RPMI8226 (cell line): ENCODE measurements at regions not wholly inside any gene's neighbourhood (a gene's known extent, or its start where the extent isn't known, plus 50 kb on each side); places are given as distances from the start of the nearest gene placed in this dataset.
"Not testable (repeated sequence)": the region's sequence is repeated elsewhere in the genome, so short reads cannot be mapped to it uniquely, and the experiment has no call there.

Experiments used
- DNase-seq: peaks from one replicate; pipeline ENCODE4 v3.0.0-alpha.2; 2015

DNA sequence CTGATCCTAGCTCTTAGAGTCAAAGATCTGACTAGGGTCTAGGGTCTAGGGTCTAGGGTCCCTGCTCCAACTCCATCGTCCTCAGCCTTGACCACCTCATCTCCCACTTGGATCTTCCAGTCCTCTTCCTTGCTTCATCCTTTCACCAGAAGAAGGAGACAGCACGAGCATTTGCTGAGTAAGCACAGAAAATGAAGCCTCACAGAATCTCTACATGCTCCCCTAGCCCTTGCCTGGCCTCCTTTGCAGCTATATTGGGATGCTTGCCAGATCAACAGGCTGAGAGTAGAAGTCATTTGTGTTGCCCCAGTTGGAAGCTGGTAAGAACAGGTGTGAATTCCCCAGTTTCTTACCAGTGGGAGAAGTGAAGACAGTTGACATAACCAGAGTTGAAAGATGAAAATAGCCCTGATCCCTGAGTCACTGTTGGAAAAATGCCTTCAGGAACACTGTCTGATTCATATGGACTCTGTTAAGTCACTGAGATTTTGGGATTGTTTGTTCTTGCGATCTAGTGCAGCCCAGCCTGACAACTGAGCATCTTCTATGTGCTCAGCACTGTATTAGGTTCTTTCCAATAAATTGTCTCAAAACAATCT is 552.5 kb downstream of the INSC start:
- no peak for DNase-seq

DNA sequence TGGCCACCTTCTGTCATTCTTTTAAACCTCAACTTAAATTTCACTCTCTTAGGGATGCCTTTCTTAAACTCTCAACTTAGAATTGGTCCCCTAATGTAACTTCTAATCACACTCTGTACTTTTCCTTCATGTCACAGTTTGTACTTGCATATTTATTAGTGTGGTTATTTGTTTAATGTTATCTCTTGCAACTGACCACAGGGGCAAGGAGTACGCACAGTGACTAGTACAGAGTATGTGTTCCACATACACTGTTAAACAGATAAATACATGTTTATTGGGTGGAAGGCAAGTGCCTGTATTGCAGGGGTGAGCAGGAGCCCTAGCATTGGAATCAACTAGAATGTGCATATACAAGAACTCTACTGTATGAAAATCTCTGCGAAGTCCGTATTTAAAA is 554.0 kb downstream of the INSC start:
- no peak for DNase-seq

DNA sequence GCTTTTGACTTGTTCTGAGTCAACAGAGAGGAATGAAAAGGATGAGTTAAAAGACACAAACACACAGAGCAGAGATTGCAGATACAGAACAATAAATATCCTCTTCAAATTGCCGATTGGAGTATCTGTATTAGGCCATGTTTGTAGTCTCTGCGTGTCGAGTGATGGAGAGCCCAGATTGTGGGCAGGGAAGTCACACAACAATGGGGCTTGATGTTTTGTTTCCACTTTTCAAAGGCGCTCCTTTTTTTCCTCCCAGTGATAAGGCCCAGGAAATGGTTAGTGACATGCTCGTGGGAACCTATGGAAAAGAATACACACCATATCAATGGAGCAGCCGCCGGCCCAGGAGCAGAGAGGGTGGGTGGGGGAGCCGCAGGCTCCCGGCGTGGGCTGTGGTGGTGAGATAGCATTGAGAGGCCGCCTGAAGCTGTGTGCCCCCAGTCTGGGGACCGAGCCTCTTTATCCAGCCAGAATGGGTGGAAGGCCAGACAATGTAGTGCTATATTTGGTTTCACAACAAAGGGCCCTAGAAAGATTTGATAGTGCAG is 555.9 kb downstream of the INSC start:
- DNase-seq, result no peak

DNA sequence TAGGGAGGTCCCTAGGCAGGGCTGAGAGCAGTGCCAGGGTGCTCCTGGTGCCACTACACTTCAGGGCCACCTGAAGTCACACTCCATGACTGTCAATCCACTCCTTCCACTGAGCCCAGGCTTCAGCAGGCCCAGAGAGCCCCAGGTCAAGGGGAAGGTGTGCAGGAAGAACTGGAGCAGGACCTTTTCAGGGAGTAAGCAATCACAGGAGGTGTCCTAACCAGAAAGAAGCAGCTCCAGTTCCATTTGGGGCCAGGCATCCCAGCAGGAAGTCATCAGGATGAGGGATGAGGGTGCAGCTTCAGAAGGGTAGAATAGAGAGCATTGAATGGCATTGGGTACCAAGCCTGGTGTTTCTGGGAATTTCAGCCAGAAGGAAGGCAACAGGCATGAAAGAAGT is 556.5 kb downstream of the INSC start:
- DNase-seq, result no peak

DNA sequence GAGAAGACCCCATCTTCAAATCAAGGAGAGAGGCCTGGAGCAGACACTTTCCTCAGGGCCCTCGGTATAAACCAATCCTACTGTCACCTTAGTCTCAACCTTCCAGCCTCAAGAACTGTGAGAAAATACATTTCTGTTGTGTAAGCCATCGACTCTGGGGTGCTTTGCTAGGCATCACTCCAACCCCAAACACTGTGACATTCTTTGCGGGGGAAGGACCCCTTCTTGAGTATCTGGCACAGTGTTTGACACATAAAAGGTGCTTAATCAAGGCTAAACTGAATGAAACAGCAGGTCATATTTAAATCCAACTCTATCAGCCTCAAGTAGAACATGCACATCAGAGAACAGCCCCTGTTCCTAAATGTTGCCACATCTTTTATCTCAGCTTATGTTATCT is 558.1 kb downstream of the INSC start:
- no peak for DNase-seq

DNA sequence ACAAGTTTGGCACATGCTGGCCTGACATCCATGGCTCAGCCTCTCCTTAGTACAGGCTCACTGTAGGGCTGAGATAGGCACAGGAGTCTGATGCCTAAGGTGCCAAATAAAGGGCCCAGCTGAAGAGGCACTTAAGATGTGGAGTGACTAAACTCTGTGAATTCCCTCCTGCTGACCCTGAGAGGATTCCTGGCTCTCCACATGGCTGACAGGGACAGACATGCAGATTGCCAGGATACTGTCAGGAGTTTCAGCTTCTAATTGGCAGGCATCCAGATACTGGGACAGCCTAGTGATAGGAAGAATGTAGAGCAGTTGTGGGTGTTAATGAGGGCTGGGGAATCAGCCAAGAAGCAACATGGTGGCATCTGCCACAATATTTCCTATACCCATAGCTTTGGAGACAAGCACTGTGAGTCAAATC is 558.7 kb downstream of the INSC start:
- DNase-seq, result no peak

DNA sequence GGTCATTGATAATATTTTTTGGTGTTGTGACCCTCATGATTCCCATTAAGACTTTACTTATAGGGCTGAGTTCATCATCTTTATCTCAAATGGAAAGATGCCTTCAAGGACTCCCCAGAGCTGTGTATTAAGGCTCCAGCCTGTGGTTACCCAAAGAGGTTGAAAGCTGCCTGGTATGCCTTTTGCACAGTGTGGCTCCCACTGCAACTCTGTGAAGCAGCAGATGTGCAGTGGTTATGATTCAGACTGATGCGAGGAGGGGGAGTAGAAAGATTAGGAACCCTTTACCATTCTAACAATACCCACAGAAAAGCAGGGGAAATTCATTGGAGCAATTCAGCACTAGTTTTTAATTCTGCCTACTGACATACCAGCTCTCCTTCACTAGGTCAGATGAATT is 560.0 kb downstream of the INSC start:
- no peak for DNase-seq

DNA sequence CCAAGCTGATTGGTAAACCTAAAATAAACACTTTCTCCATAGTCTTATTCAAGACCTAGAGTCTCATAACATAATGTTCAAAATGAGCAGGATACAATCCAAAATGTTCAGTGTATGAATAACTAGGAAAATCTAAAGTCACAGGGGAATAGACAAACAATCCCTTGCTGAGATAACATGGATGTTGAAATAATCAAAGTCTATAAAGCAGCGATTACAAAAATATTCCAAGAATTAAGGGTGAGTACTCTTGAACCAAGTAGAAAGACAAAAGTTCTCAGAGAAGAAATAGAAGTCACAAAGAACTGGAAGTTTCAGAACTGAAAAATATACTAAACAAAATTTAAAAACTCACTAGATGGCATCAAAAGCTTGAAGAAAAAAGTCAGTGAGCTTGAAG is 561.0 kb downstream of the INSC start:
- DNase-seq, result no peak

DNA sequence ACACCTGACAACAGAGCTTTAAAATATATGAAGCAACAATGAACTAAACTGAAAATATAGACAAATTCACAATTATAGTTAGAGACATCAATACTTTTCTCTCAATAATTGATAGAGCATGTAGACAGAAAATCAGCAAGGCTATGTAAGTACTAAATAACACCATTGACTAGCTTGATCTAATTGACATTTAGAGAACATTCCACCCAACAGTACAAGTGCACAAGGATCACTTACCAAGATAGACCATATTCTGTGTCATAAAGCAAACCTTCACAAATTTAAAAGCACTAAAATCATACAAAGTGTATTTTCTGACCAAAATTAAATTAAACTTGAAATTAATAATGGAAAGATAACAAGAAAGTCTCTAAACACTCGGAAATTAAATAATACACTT is 562.5 kb downstream of the INSC start:
- DNase-seq, result no peak

DNA sequence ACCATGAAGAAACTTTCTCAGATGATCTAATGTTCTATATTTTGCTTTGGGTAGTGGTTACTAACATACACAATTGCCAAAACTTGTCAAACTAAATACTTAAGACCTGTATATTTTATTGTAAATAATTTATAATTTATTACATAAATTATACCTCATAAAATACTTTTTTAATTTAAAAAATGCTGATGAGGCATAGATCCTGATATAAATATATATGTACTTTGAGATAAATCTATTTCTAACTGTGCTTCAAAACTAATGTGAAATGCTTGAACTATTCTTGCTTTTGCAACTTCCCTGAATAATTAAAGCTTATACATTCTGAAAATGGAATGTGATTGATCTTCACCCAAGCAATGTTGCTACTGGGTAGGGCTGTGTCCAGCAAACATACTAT is 568.8 kb downstream of the INSC start:
- no peak for DNase-seq

DNA sequence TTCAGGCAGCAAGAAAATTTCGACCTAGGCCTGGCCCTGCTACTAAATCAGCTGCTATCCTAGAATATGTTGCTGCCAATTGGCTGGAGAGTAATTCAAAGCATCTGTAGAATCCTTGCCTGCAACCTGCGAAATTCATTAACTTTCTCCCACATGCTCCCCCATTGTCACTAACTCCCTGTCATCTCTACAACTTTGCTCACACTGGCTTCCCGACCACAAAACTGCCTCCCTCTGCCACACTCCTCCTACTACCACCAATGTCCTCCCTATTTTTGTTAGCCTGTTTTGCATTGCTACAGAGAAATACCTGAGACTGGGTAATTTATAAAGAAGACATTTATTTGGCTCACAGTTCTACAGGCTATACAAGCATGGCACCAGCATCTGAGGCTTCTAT is 570.6 kb downstream of the INSC start:
- DNase-seq, result no peak

DNA sequence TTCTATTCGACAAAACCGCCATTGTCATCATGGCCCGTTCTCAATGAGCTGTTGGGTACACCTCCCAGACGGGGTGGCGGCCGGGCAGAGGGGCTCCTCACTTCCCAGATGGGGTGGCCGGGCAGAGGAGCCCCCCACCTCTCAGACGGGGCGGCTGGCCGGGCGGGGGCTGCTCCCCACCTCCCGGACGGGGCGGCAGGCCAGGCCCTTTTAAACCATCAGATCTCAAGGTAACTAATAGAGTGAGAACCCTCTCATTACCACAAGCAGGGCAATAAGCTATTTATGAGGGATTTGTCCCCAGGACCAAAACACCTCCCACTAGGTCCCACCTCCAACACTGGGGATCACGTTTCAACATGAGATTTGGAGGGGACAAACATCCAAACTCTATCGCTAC is 571.5 kb downstream of the INSC start:
- DNase-seq, result not testable (repeated sequence)

DNA sequence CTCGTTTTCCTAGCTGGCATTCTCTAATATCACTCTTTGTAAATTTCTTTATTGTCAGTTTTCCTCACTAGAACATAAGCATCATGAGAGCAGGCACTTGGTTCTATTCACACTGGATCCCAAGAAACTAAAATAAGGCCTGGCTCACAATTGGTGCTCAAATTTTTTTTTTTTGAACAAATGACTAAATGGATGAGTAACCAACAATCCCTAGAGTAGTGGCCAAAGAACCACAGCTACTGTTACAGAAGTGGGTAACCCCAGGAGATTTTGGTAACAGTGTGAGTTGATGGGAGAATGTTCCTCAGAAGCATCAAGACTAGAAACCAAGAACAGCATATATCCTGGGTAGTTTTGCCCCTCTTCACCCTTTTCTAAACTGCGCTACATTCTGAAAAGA is 572.6 kb downstream of the INSC start:
- DNase-seq, result no peak

DNA sequence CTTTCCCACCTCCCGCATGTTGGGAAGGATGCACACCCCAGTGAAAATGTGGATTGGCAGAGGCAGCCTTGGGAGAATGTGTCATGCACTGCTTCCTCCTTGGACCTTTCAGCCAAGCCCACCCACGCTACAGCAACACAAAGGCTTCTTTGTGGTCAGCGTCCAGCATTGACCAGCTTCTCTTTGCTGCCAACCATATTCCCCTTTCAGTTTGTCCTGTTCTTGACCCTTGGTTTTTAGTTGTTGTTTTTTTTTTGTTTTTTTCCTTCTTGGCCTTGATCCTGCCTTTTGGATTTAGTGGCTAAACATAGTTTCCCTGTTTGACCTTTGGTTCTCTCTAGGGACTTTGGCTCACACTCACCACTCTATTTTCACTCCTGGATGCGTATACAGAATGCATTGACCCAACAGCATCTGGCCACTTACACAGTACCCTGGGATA is 573.6 kb downstream of the INSC start:
- no peak for DNase-seq

DNA sequence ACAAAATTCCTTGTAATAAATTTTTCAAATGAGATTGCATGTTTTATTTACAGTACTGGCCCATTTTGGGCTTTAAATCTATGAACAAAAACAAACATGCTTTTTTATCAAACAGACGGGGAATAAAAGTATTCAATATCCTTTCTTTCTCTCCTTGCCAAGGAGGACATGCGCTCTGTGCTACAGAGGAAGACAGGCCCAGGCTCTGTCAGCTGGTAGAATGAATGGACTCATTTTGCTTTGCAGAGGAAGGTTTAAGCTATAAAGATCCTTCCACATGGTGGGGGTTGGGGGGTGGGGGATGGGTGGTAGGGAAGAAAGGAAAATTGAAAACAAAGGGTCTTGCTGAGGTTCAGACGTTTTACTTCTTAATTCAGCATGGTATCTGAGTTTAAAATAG is 575.6 kb downstream of the INSC start:
- DNase-seq, result no peak

DNA sequence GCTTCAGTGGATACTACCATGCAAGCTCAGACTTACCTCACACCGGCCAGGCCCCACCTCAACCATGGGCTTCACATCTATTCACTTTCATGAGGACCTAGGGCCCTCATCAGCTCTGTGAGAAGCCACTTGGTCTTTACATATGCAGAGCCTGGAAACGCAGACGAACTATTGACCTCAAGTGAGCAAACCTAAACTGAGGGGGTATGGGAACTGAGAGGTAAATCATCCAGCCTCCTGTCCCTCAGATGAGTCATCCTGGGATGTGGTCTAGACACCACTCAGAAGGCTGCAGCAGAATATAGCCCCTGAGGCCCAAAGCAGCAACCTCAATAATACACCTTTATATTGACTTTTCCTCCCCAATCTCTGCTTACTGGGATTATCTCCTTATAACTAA is 578.0 kb downstream of the INSC start:
- no peak for DNase-seq

DNA sequence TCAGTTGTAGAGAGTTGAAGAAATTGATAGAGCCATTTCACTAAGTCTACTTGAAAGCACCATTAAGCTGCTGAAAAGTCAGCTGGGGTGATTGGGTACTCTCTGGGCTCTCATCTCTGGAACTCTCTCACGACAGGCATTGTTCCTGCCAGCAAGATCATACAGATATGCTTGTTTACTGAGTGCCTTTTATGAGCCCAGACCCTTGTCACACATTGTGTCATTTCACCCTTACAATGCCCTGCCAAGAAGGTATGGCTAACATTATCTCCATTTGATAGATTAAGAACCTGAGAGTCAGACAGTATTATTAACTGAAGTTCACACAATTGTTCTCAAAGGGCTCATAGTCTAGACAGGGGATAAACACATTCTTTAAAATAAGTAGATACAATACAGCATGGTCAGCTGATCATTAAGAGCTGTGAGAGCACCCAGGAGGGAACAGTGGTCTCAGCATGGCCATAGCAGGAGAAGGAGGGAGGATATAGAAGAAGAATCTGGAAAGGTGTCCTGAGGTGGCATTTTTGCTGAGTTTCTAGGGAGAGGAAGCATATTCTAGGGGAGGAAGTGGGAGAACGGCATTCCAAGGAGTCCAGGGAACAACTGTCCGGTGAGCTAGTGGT is 580.5 kb downstream of the INSC start:
- no peak for DNase-seq

DNA sequence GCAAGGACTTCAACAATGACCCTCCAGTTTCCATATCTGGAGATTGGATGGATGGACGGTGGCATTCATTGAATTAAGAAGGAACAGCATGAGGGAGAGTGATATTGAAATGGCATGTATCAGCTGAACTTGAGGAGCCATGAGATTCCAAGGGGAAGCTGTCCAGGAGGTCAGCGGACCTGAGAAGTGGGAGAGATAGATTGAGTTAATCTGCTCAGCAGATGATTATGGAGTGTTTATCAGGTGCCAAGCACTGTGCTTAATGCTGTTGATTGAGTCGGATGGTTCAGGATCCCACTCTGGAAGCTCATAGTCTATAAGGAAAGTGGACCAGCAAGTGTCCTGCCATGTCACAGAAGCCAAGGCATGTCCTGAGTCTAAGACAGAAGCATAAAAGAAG is 581.3 kb downstream of the INSC start:
- no peak for DNase-seq

DNA sequence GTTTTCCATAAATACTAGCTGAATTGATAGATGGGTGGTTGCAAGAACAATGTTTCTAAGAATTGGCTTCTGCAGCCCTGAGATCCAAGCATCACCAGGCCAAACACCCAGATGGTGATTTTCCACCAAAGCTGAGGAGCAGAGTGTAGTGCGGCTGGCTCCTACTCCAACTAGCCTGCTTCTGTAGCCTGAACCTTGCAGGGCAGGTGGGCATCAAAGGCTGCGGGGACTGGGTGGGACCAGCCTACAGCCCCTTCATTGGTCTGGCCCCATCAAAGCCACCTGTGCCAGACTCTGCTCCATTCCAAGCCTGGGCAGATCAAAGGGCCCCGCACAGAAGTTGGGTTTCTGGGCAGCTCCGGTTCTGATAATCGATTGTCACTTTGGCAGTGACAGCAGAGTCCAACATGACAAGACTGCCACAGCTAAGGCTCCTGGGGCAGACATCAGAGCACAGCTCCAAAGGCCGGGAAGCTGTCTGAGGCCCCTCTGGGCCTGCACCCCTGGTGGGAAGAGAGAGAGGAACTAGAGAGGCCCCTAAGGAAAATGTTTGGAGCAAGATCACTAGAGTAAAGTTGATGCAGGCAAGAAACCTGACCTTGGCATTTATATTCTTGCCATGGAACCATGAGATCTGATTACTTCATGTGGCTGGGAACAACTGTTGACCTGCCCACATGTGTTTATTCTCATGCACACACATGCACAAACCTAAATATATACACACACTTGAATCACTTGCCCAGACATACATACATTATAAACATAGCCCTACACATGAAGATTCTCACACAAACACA is 582.9 kb downstream of the INSC start:
- no peak for DNase-seq

DNA sequence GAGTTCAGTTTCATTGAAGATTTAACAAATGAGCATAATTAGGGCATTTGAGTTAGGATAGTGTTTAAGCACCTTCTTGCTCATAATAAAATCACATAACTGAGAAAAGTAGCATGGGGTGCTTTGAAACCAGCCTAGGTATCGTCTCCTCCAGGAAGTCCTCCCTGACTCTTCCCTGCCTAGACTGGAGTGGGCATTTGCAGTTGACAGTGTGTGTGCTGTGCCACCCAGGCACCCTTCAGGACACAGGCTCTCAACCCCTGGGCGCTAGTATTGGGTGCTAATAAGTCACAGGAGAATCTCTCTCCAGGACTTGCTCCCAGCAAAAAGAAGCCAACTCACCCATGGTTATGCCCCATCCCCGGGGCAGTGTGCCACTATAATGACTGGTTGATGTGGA is 584.1 kb downstream of the INSC start:
- DNase-seq, result no peak

DNA sequence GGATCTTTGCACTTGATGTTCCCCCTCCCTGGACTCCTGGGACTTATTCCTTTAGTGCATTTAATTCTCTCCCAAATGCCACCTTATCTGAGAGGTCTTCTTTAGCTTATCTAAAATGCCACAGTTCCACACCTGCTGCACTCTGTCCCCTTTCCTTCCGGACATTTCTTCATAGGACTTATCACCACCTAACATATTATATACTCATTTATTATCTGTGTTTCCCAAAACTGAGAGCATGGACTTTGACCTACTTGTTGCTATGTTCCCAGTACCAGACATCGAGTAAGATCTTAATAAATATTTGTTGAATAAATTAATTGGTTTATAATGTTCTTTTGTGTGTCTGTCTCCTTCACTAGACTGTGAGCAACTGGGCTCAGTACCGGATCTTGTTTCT is 585.3 kb downstream of the INSC start:
- DNase-seq, result no peak

DNA sequence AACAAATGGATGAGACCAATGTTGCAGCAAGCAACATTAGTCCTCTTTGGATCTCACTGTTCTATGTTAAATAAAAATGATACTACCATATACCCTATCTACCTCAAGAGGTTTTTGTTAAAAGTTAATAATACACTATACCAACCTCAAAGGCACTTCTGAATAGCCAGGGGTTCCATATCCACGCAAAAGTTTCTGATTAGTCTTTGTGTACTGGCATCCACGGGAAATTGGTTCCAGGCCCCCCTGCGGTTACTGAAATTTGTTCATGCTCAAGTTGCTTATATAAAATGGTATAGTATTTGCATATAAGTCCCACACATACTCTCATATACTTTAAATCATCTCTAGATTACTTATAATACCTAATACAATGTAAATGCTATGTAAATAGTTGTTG is 585.7 kb downstream of the INSC start:
- DNase-seq, result no peak

DNA sequence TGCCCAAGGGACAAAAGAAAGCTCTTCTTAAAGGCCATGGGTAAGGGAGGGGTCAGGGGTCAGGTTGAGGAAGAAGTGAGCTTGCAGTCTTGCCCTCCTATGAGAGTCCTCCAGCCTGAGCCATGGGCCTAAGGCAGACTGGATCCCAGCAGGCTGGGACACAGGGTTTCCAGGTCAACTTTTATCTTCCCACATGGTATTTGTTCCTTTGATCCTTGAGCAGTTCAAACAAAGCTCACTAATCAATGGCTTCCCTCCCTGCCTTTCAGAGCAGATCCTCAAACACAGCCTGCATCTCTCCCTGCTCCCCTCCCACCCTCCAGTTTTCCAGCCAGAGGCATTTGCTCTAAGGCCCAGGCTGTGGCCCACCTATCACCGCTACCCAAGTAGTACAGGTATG is 589.3 kb downstream of the INSC start:
- no peak for DNase-seq

DNA sequence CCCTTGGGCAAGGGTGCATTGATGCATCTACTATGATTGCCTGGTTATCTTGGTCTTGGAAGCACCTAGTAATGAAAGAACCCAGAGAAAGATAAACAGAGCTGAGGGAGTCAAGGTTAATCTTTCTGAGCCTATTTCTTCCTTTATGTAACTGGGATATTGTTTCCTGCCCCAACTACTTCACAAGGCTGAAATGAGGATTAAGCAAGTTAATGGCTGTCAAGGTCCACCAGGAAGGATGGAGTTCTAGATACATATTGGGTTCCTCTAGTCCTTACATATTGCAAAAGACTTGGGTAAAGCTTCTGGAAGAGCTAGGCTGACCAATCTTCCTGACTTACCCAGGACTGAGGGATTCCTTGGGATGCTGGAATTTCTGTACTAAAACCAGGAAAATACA is 589.8 kb downstream of the INSC start:
- no peak for DNase-seq
